HT-29 (cell line): ENCODE measurements at regions not wholly inside any gene's neighbourhood (a gene's known extent, or its start where the extent isn't known, plus 50 kb on each side); places are given as distances from the start of the nearest gene placed in this dataset. TPM values are rescaled to one million over a fixed set of nuclear protein-coding genes. Genes with fewer than 3 reads are reported as not detected.
"Not testable (repeated sequence)": the region's sequence is repeated elsewhere in the genome, so short reads cannot be mapped to it uniquely, and the experiment has no call there.

Source experiments
- DNase-seq: peaks from one replicate; pipeline ENCODE4 v3.0.0-alpha.2; 2015; ENCODE audit warnings: low spot score
- small RNA-seq: library from RNA; depleted of rRNA; stranded (forward); fragments of <200 nt; gene quantifications from one replicate; pipeline ENCODE3, GENCODE V24; 2014

- no peak for DNase-seq
Observed at GRCh38 chr5:174624733-174625522, 99.5 kb upstream of the MSX2 start.

- DNase-seq: no peak
Observed at GRCh38 chr5:174625591-174626350, 98.6 kb upstream of the MSX2 start.

- DNase-seq: no peak
Observed at GRCh38 chr5:174626369-174626920, 97.9 kb upstream of the MSX2 start.

GRCh38 chr5:174636094-174636493 lies 88.3 kb upstream of the MSX2 start:
- DNase-seq: no peak

GRCh38 chr5:174642816-174643405 lies 81.5 kb upstream of the MSX2 start:
- no peak for DNase-seq

GRCh38 chr5:174644436-174644835 lies 79.9 kb upstream of the MSX2 start:
- no peak for DNase-seq

- DNase-seq: no peak
Observed at GRCh38 chr5:174644923-174645322, 79.5 kb upstream of the MSX2 start.

- DNase-seq: no peak
Observed at GRCh38 chr5:174645677-174646076, 78.7 kb upstream of the MSX2 start.

- not testable (repeated sequence) for DNase-seq
Observed at GRCh38 chr5:174648618-174649017, 75.8 kb upstream of the MSX2 start.

- DNase-seq: no peak
Observed at GRCh38 chr5:174649391-174649790, 75.0 kb upstream of the MSX2 start.

- no peak for DNase-seq
Observed at GRCh38 chr5:174654442-174654841, 69.9 kb upstream of the MSX2 start.

GRCh38 chr5:174655351-174655750 lies 69.0 kb upstream of the MSX2 start:
- no peak for DNase-seq

GRCh38 chr5:174664180-174664850 lies 60.1 kb upstream of the MSX2 start:
- no peak for DNase-seq

GRCh38 chr5:174665347-174665746 lies 59.0 kb upstream of the MSX2 start:
- DNase-seq: no peak

- DNase-seq: no peak
Observed at GRCh38 chr5:174667526-174667925, 56.9 kb upstream of the MSX2 start.

GRCh38 chr5:174668349-174668748 lies 56.0 kb upstream of the MSX2 start:
- no peak for DNase-seq

Small RNAs in the stretch of these regions (small RNA-seq; reads per million reads assigned to genes)
- gene HIGD1AP3 (not detected), gene SUMO2P6 (not detected)
